Hepatocyte (in vitro differentiated cells): ENCODE measurements at regions not wholly inside any gene's neighbourhood (a gene's known extent, or its start where the extent isn't known, plus 50 kb on each side); places are given as distances from the start of the nearest gene placed in this dataset.

Experiments used
- DNase-seq: peaks from one replicate; pipeline ENCODE4 v3.0.0-alpha.2; 2016; ENCODE audit warnings: low spot score
- H2AFZ ChIP-seq: fragments of 200-600 bp; sonication (generic); 2 replicates; pipeline ENCODE4 v1.6.0; 2016; ENCODE audit warnings: antibody characterized with exemption, mild to moderate bottlenecking
- H3K27ac ChIP-seq: fragments of 200-600 bp; sonication (generic); 2 replicates; pipeline ENCODE4 v1.5.1; 2016; ENCODE audit warnings: mild to moderate bottlenecking
- H3K27me3 ChIP-seq: fragments of 200-600 bp; sonication (generic); 2 replicates; pipeline ENCODE4 v1.6.1; 2016
- H3K36me3 ChIP-seq: fragments of 200-600 bp; sonication (generic); replicated peaks from 2 replicates; pipeline ENCODE4 v1.5.1; 2016; ENCODE audit warnings: low read depth; ENCODE audit not compliant: insufficient read depth
- H3K4me1 ChIP-seq: fragments of 200-600 bp; sonication (generic); 2 replicates; pipeline ENCODE4 v1.5.1; 2016; ENCODE audit warnings: mild to moderate bottlenecking, moderate library complexity; ENCODE audit not compliant: insufficient read depth
- H3K4me2 ChIP-seq: fragments of 200-600 bp; sonication (generic); 2 replicates; pipeline ENCODE4 v1.6.0; 2016
- H3K4me3 ChIP-seq: fragments of 200-600 bp; sonication (generic); 2 replicates; pipeline ENCODE4 v1.5.1; 2016; ENCODE audit warnings: mild to moderate bottlenecking
- H3K79me2 ChIP-seq: fragments of 200-600 bp; sonication (generic); 2 replicates; pipeline ENCODE4 v1.6.0; 2017; ENCODE audit warnings: mild to moderate bottlenecking
- H3K9me2 ChIP-seq: fragments of 200-600 bp; sonication (generic); replicated peaks from 2 replicates; pipeline ENCODE4 v1.6.0; 2017; ENCODE audit warnings: mild to moderate bottlenecking; ENCODE audit not compliant: insufficient read depth
- H3K9me3 ChIP-seq: fragments of 200-600 bp; sonication (generic); 2 replicates; pipeline ENCODE4 v1.5.1; 2016; ENCODE audit warnings: low read depth, mild to moderate bottlenecking
- H4K20me1 ChIP-seq: fragments of 200-600 bp; sonication (generic); 2 replicates; pipeline ENCODE4 v1.6.0; 2016; ENCODE audit warnings: mild to moderate bottlenecking; ENCODE audit not compliant: insufficient read depth, poor library complexity, severe bottlenecking
- EZH2 ChIP-seq: fragments of 200-600 bp; sonication (generic); IDR thresholded peaks from 2 replicates; pipeline ENCODE4 v1.6.1; 2016; ENCODE audit warnings: antibody characterized with exemption, mild to moderate bottlenecking, borderline replicate concordance
- EZH2phosphoT487 ChIP-seq: fragments of 200-600 bp; sonication (generic); IDR thresholded peaks from one replicate; pipeline ENCODE4 v1.6.1; 2018; ENCODE audit warnings: antibody characterized with exemption, mild to moderate bottlenecking, low read depth, moderate library complexity; ENCODE audit not compliant: unreplicated experiment, severe bottlenecking
- WGBS: methylation state at CpG from one replicate; pipeline ENCODE4 v1.1.6; 2016; ENCODE audit warnings: low lambda C conversion rate; ENCODE audit errors: missing lambda C conversion rate; 5-methylcytosine and 5-hydroxymethylcytosine counted together
- TF ChIP-seq, protein P1 (sequence below): fragments of 200-600 bp; sonication (generic); IDR thresholded peaks from 2 replicates; pipeline ENCODE4 v1.5.1; 2016; ENCODE audit warnings: antibody characterized with exemption, mild to moderate bottlenecking; ENCODE audit not compliant: poor library complexity

GRCh38 chr1:186620566-186621350 lies 59.5 kb downstream of the PTGS2 start:
- no peak overlapping the region for H3K27ac ChIP-seq
- H3K79me2 ChIP-seq, result no peaks in the 10 kb centered on the region
- no peak overlapping the region for H3K4me3 ChIP-seq
- no peaks in the 10 kb centered on the region for H3K9me2 ChIP-seq
- H3K27me3 ChIP-seq, result no peaks in the 10 kb centered on the region
- DNase-seq, result no peak
- no peaks in the 10 kb centered on the region for H3K36me3 ChIP-seq
- no peak for TF ChIP-seq EZH2phosphoT487
- TF ChIP-seq EZH2, result no peak
- TF ChIP-seq, protein P1, sequence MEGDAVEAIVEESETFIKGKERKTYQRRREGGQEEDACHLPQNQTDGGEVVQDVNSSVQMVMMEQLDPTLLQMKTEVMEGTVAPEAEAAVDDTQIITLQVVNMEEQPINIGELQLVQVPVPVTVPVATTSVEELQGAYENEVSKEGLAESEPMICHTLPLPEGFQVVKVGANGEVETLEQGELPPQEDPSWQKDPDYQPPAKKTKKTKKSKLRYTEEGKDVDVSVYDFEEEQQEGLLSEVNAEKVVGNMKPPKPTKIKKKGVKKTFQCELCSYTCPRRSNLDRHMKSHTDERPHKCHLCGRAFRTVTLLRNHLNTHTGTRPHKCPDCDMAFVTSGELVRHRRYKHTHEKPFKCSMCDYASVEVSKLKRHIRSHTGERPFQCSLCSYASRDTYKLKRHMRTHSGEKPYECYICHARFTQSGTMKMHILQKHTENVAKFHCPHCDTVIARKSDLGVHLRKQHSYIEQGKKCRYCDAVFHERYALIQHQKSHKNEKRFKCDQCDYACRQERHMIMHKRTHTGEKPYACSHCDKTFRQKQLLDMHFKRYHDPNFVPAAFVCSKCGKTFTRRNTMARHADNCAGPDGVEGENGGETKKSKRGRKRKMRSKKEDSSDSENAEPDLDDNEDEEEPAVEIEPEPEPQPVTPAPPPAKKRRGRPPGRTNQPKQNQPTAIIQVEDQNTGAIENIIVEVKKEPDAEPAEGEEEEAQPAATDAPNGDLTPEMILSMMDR, result no peak
- H3K9me3 ChIP-seq, result no peaks in the 10 kb centered on the region
- no peaks in the 10 kb centered on the region for H3K4me1 ChIP-seq
- no peaks in the 10 kb centered on the region for H4K20me1 ChIP-seq
- H2AFZ ChIP-seq, result no peak overlapping the region
- no peak overlapping the region for H3K4me2 ChIP-seq
- 87% methylated on average over 2 of the region's 2 CpGs for WGBS

GRCh38 chr1:186618401-186619170 lies 61.6 kb downstream of the PTGS2 start:
- H3K4me3 ChIP-seq, result no peak overlapping the region
- H2AFZ ChIP-seq, result no peak overlapping the region
- DNase-seq, result no peak
- H3K27ac ChIP-seq, result no peak overlapping the region
- no peaks in the 10 kb centered on the region for H4K20me1 ChIP-seq
- no peaks in the 10 kb centered on the region for H3K27me3 ChIP-seq
- no peaks in the 10 kb centered on the region for H3K4me1 ChIP-seq
- H3K9me2 ChIP-seq, result no peaks in the 10 kb centered on the region
- no peak overlapping the region for H3K4me2 ChIP-seq
- H3K9me3 ChIP-seq, result no peaks in the 10 kb centered on the region
- TF ChIP-seq EZH2 (no peak), EZH2phosphoT487 (no peak)
- TF ChIP-seq, protein P1, result no peak
- 89% methylated on average over 11 of the region's 11 CpGs for WGBS
- no peaks in the 10 kb centered on the region for H3K36me3 ChIP-seq
- H3K79me2 ChIP-seq, result no peaks in the 10 kb centered on the region

DNA sequence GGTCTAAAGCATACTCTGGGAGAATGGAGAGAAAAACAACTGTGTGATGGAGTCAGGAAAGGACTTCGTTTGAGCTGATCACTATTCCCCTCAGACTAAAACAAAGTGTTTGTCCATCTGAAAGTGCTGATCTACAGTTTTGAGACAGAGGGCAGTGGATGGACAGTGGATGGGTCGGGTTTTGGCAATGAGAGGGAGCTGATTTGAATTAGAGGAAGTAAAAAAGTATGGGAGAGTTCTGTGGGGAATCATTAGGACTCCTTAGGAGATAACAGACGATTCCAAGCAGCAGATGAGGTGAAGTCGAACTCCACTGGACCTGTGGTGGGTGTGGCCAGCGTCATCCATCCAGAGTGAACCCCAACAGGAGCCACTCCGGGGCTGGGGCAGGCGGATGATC lies 62.3 kb downstream of the PTGS2 start:
- Histone ChIP-seq H3K4me3 (no peak overlapping the region), H3K4me1 (no peaks in the 10 kb centered on the region), H3K27me3 (no peaks in the 10 kb centered on the region), H4K20me1 (no peaks in the 10 kb centered on the region), H3K9me3 (no peaks in the 10 kb centered on the region), H3K9me2 (no peaks in the 10 kb centered on the region), H3K4me2 (no peak overlapping the region), H3K27ac (no peak overlapping the region), H2AFZ (no peak overlapping the region), H3K79me2 (no peaks in the 10 kb centered on the region), H3K36me3 (no peaks in the 10 kb centered on the region)
- no peak for DNase-seq
- 78% methylated on average over 7 of the region's 7 CpGs for WGBS
- TF ChIP-seq, protein P1, result no peak
- TF ChIP-seq EZH2, result no peak
- TF ChIP-seq EZH2phosphoT487, result no peak
